HEK293 (cell line): ENCODE measurements at regions not wholly inside any gene's neighbourhood (a gene's known extent, or its start where the extent isn't known, plus 50 kb on each side); places are given as distances from the start of the nearest gene placed in this dataset.

ENCODE experiments used
- CTCF ChIA-PET: fragments of 350-600 bp; formaldehyde crosslinking; extraction: SDS; loops from one replicate; lab custom pipeline; 2021; ENCODE audit warnings: antibody characterized with exemption; lab: Yijun Ruan, JAX
- POLR2A ChIA-PET: fragments of 300-600 bp; formaldehyde crosslinking; extraction: SDS; loops from one replicate; lab custom pipeline; 2020; ENCODE audit warnings: antibody characterized with exemption, inconsistent platforms; lab: Yijun Ruan, JAX
- H3K27ac ChIP-seq: fragments of 200-500 bp; sonication (Bioruptor generic); 2 replicates; pipeline ENCODE4 v1.5.1; 2014; ENCODE audit warnings: low read depth, low read length, control low read depth, inconsistent platforms; ENCODE audit errors: extremely low read depth
- H3K36me3 ChIP-seq, 2 experiments: fragments of 200-500 bp in 1 of 2; sonication (Bioruptor generic) in 1 of 2; 1 replicate in 1 of 2; 2 replicates in 1 of 2; pipeline ENCODE4 v1.5.1; 2014 to 2017; ENCODE audit warnings: inconsistent platforms in 2 of 2, low read length in 2 of 2; ENCODE audit not compliant: control insufficient read depth in 2 of 2, insufficient read depth in 1 of 2
- H3K4me1 ChIP-seq: fragments of 200-500 bp; sonication (Bioruptor generic); 2 replicates; pipeline ENCODE4 v1.5.1; 2014; ENCODE audit warnings: mild to moderate bottlenecking, low read length, inconsistent platforms; ENCODE audit not compliant: control insufficient read depth, insufficient read depth
- H3K4me3 ChIP-seq: 2 replicates; pipeline ENCODE4 v1.5.1; 2011; ENCODE audit warnings: low read depth, mild to moderate bottlenecking, control low read depth, low read length, moderate library complexity
- H3K9me3 ChIP-seq: fragments of 200-500 bp; sonication (Bioruptor generic); 2 replicates; pipeline ENCODE4 v1.5.1; 2014; ENCODE audit warnings: low read depth, low read length, inconsistent platforms; ENCODE audit not compliant: control insufficient read depth, insufficient read depth
- EGR2 ChIP-seq: fragments of 450-650 bp; formaldehyde crosslinking; IDR thresholded peaks from 2 replicates; pipeline ENCODE4 v1.5.1; 2016; ENCODE audit warnings: low read depth, missing biosample characterization, missing genetic modification characterization
- ELK4 ChIP-seq: IDR thresholded peaks from 2 replicates; pipeline ENCODE4 v1.6.1; 2011; ENCODE audit warnings: mild to moderate bottlenecking, low read depth, low read length, borderline replicate concordance
- HOXA7 ChIP-seq: sonication (generic); formaldehyde crosslinking; IDR thresholded peaks from 2 replicates; pipeline ENCODE4 v1.8.1; 2022; ENCODE audit warnings: missing genetic modification reagents, borderline replicate concordance
- OSR2 ChIP-seq: fragments of 450-650 bp; formaldehyde crosslinking; IDR thresholded peaks from 2 replicates; pipeline ENCODE4 v1.5.1; 2016; ENCODE audit warnings: missing biosample characterization, missing genetic modification characterization
- TCF7L2 ChIP-seq: IDR thresholded peaks from 2 replicates; pipeline ENCODE4 v1.6.1; 2011; ENCODE audit warnings: low read depth, mild to moderate bottlenecking, inconsistent platforms, low read length, moderate library complexity, borderline replicate concordance
- ZBTB20 ChIP-seq: fragments of 450-650 bp; formaldehyde crosslinking; IDR thresholded peaks from 2 replicates; pipeline ENCODE4 v1.5.1; 2016; ENCODE audit warnings: missing biosample characterization, missing genetic modification characterization
- ZBTB8A ChIP-seq: fragments of 450-650 bp; formaldehyde crosslinking; IDR thresholded peaks from 2 replicates; pipeline ENCODE4 v1.5.1; 2016; ENCODE audit warnings: missing biosample characterization, missing genetic modification characterization
- ZEB2 ChIP-seq: fragments of 450-650 bp; formaldehyde crosslinking; IDR thresholded peaks from 2 replicates; pipeline ENCODE4 v1.5.1; 2016; ENCODE audit warnings: missing biosample characterization, missing genetic modification characterization
- ZNF121 ChIP-seq: fragments of 450-650 bp; formaldehyde crosslinking; IDR thresholded peaks from 2 replicates; pipeline ENCODE4 v1.5.1; 2016; ENCODE audit warnings: missing biosample characterization, missing genetic modification characterization
- ZNF133 ChIP-seq: fragments of 450-650 bp; formaldehyde crosslinking; IDR thresholded peaks from 2 replicates; pipeline ENCODE4 v1.5.1; 2016; ENCODE audit warnings: missing biosample characterization, missing genetic modification characterization
- ZNF138 ChIP-seq: fragments of 450-650 bp; formaldehyde crosslinking; IDR thresholded peaks from 2 replicates; pipeline ENCODE4 v1.5.1; 2016; ENCODE audit warnings: missing biosample characterization, missing genetic modification characterization, borderline replicate concordance
- ZNF169 ChIP-seq: fragments of 450-650 bp; formaldehyde crosslinking; IDR thresholded peaks from 2 replicates; pipeline ENCODE4 v1.5.1; 2016; ENCODE audit warnings: missing biosample characterization, missing genetic modification characterization
- ZNF18 ChIP-seq: fragments of 450-650 bp; formaldehyde crosslinking; IDR thresholded peaks from 2 replicates; pipeline ENCODE4 v1.5.1; 2016; ENCODE audit warnings: missing biosample characterization, missing genetic modification characterization
- ZNF239 ChIP-seq: fragments of 450-650 bp; formaldehyde crosslinking; IDR thresholded peaks from 2 replicates; pipeline ENCODE4 v1.5.1; 2016; ENCODE audit warnings: missing biosample characterization, missing genetic modification characterization
- ZNF24 ChIP-seq: fragments of 450-650 bp; formaldehyde crosslinking; IDR thresholded peaks from 2 replicates; pipeline ENCODE4 v1.5.1; 2016; ENCODE audit warnings: missing biosample characterization, missing genetic modification characterization
- ZNF37A ChIP-seq: fragments of 450-650 bp; IDR thresholded peaks from 2 replicates; pipeline ENCODE4 v1.5.1; 2018; ENCODE audit warnings: missing biosample characterization, missing genetic modification characterization
- ZNF394 ChIP-seq: fragments of 450-650 bp; formaldehyde crosslinking; IDR thresholded peaks from 2 replicates; pipeline ENCODE4 v1.5.1; 2016; ENCODE audit warnings: missing biosample characterization, missing genetic modification characterization, mild to moderate bottlenecking, moderate library complexity, borderline replicate concordance
- ZNF473 ChIP-seq: fragments of 450-650 bp; formaldehyde crosslinking; IDR thresholded peaks from 2 replicates; pipeline ENCODE4 v1.5.1; 2017; ENCODE audit warnings: missing biosample characterization, missing genetic modification characterization
- ZNF654 ChIP-seq: fragments of 450-650 bp; formaldehyde crosslinking; IDR thresholded peaks from 2 replicates; pipeline ENCODE4 v1.5.1; 2016; ENCODE audit warnings: low read depth, missing biosample characterization, missing genetic modification characterization
- ZNF701 ChIP-seq: fragments of 450-650 bp; formaldehyde crosslinking; IDR thresholded peaks from 2 replicates; pipeline ENCODE4 v1.5.1; 2016; ENCODE audit warnings: missing biosample characterization, missing genetic modification characterization
- TF ChIP-seq, protein P1 (sequence below): fragments of 450-650 bp; formaldehyde crosslinking; IDR thresholded peaks from 2 replicates; pipeline ENCODE4 v1.5.1; 2016; ENCODE audit warnings: missing biosample characterization, missing genetic modification characterization
- TF ChIP-seq, protein P2 (sequence below): fragments of 450-650 bp; formaldehyde crosslinking; IDR thresholded peaks from 2 replicates; pipeline ENCODE4; 2016; ENCODE audit warnings: missing biosample characterization, missing genetic modification characterization
- TF ChIP-seq, protein P3 (sequence below): fragments of 450-650 bp; formaldehyde crosslinking; IDR thresholded peaks from 2 replicates; pipeline ENCODE4 v1.5.1; 2016; ENCODE audit warnings: missing biosample characterization, missing genetic modification characterization

GRCh38 chr18:1370552-1370951 lies 465.9 kb downstream of the ADCYAP1 start:
- CTCF ChIA-PET: no interaction called here
- TF ChIP-seq ZNF121 (tag by site-specific recombination) (no peak), ZNF654 (tag by site-specific recombination) (no peak), ZEB2 (no peak), ZNF701 (no peak), OSR2 (no peak), EGR2 (no peak), TCF7L2 (no peak), ZNF473 (no peak), ZNF394 (tag by site-specific recombination) (no peak)
- TF ChIP-seq, protein P1, sequence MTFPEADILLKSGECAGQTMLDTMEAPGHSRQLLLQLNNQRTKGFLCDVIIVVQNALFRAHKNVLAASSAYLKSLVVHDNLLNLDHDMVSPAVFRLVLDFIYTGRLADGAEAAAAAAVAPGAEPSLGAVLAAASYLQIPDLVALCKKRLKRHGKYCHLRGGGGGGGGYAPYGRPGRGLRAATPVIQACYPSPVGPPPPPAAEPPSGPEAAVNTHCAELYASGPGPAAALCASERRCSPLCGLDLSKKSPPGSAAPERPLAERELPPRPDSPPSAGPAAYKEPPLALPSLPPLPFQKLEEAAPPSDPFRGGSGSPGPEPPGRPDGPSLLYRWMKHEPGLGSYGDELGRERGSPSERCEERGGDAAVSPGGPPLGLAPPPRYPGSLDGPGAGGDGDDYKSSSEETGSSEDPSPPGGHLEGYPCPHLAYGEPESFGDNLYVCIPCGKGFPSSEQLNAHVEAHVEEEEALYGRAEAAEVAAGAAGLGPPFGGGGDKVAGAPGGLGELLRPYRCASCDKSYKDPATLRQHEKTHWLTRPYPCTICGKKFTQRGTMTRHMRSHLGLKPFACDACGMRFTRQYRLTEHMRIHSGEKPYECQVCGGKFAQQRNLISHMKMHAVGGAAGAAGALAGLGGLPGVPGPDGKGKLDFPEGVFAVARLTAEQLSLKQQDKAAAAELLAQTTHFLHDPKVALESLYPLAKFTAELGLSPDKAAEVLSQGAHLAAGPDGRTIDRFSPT (tag by site-specific recombination): no peak
- TF ChIP-seq, all 188 proteins: peak for 0
- Histone ChIP-seq H3K4me1 (no peaks in the 10 kb centered on the region), H3K27ac (no peak overlapping the region), H3K4me3 (no peak overlapping the region), H3K9me3 (no peaks in the 10 kb centered on the region), H3K36me3 (no peaks in the 10 kb centered on the region)
- POLR2A ChIA-PET: no interaction called here

GRCh38 chr18:1371724-1372123 lies 467.1 kb downstream of the ADCYAP1 start:
- Histone ChIP-seq H3K36me3 (no peaks in the 10 kb centered on the region), H3K4me1 (no peaks in the 10 kb centered on the region), H3K9me3 (no peaks in the 10 kb centered on the region), H3K4me3 (no peak overlapping the region), H3K27ac (no peak overlapping the region)
- no peak for TF ChIP-seq ELK4
- TF ChIP-seq ZNF18 (tag by site-specific recombination): no peak
- no peak for TF ChIP-seq ZNF169 (tag by site-specific recombination)
- TF ChIP-seq ZBTB20 (tag by site-specific recombination): no peak
- TF ChIP-seq, protein P2, sequence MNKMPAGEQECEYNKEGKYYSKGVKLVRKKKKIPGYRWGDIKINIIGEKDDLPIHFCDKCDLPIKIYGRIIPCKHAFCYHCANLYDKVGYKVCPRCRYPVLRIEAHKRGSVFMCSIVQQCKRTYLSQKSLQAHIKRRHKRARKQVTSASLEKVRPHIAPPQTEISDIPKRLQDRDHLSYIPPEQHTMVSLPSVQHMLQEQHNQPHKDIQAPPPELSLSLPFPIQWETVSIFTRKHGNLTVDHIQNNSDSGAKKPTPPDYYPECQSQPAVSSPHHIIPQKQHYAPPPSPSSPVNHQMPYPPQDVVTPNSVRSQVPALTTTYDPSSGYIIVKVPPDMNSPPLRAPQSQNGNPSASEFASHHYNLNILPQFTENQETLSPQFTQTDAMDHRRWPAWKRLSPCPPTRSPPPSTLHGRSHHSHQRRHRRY (tag by site-specific recombination): no peak
- TF ChIP-seq HOXA7 (CRISPR knock-in tag): no peak
- TF ChIP-seq ZNF24 (tag by site-specific recombination): no peak
- TF ChIP-seq ZNF133 (tag by site-specific recombination): no peak
- no peak for TF ChIP-seq ZNF37A (tag by site-specific recombination)
- TF ChIP-seq, protein P3, sequence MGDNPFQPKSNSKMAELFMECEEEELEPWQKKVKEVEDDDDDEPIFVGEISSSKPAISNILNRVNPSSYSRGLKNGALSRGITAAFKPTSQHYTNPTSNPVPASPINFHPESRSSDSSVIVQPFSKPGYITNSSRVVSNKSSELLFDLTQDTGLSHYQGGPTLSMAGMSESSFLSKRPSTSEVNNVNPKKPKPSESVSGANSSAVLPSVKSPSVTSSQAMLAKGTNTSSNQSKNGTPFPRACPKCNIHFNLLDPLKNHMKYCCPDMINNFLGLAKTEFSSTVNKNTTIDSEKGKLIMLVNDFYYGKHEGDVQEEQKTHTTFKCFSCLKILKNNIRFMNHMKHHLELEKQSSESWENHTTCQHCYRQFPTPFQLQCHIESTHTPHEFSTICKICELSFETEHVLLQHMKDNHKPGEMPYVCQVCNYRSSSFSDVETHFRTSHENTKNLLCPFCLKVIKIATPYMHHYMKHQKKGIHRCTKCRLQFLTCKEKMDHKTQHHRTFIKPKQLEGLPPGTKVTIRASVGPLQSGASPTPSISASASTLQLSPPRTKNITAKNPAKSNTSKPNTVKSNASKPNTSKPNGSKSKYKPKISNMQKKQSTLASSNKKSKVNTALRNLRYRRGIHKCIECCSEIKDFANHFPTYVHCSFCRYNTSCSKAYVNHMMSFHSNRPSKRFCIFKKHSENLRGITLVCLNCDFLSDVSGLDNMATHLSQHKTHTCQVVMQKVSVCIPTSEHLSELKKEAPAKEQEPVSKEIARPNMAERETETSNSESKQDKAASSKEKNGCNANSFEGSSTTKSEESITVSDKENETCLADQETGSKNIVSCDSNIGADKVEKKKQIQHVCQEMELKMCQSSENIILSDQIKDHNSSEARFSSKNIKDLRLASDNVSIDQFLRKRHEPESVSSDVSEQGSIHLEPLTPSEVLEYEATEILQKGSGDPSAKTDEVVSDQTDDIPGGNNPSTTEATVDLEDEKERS: no peak
- no peak for TF ChIP-seq ZBTB8A (tag by site-specific recombination)
- no peak for TF ChIP-seq ZNF138
- TF ChIP-seq ZNF239: no peak
- TF ChIP-seq ZNF121 (tag by site-specific recombination): no peak
- POLR2A ChIA-PET: no interaction called here
- CTCF ChIA-PET: no interaction called here
